Bronchial epithelial cell (primary cell): ENCODE measurements at regions not wholly inside any gene's neighbourhood (a gene's known extent, or its start where the extent isn't known, plus 50 kb on each side); places are given as distances from the start of the nearest gene placed in this dataset.

Experiments used
- DNase-seq: peaks from one replicate; pipeline ENCODE4 v3.0.0-alpha.2; 2010; ENCODE audit warnings: low read depth
- FAIRE-seq: peaks from 2 replicates; lab custom pipeline; 2011; peaks lifted over from hg19 to GRCh38; lab: Jason Lieb, UNC
- H3K27me3 ChIP-seq: 2 replicates; pipeline ENCODE4 v1.5.1; 2011; ENCODE audit warnings: low read length; ENCODE audit not compliant: control insufficient read depth, insufficient read depth
- H3K36me3 ChIP-seq: 2 replicates; pipeline ENCODE4 v1.5.1; 2011; ENCODE audit warnings: low read length; ENCODE audit not compliant: control insufficient read depth, insufficient read depth
- H3K4me3 ChIP-seq: 2 replicates; pipeline ENCODE4 v1.5.1; 2011; ENCODE audit warnings: mild to moderate bottlenecking, low read depth, low read length, control low read depth
- CTCF ChIP-seq: IDR thresholded peaks from 2 replicates; pipeline ENCODE4 v1.5.1; 2011; ENCODE audit warnings: mild to moderate bottlenecking, moderate library complexity, low read length, control low read depth, inconsistent platforms; ENCODE audit not compliant: insufficient read depth, severe bottlenecking

GRCh38 chr6:11387707-11388430 lies 149.7 kb upstream of the TMEM170B start:
- no peak overlapping the region for H3K4me3 ChIP-seq
- no peak for DNase-seq
- no peaks in the 10 kb centered on the region for H3K36me3 ChIP-seq
- TF ChIP-seq CTCF: no peak
- no peaks in the 10 kb centered on the region for H3K27me3 ChIP-seq
- FAIRE-seq: no peak

GRCh38 chr6:11386726-11387125 lies 150.8 kb upstream of the TMEM170B start:
- H3K4me3 ChIP-seq: no peak overlapping the region
- no peak for FAIRE-seq
- DNase-seq: no peak
- H3K36me3 ChIP-seq: no peaks in the 10 kb centered on the region
- no peak for TF ChIP-seq CTCF
- no peaks in the 10 kb centered on the region for H3K27me3 ChIP-seq

GRCh38 chr6:11386323-11386722 lies 151.2 kb upstream of the TMEM170B start:
- no peak for DNase-seq
- TF ChIP-seq CTCF: no peak
- FAIRE-seq: no peak
- no peaks in the 10 kb centered on the region for H3K27me3 ChIP-seq
- H3K4me3 ChIP-seq: no peak overlapping the region
- H3K36me3 ChIP-seq: no peaks in the 10 kb centered on the region

- FAIRE-seq (no peak), DNase-seq (no peak)
- Histone ChIP-seq H3K4me3 (no peak overlapping the region), H3K27me3 (no peaks in the 10 kb centered on the region), H3K36me3 (no peaks in the 10 kb centered on the region)
- no peak for TF ChIP-seq CTCF
Measured at GRCh38 chr6:11384531-11385309, 152.3 kb upstream of the NEDD9 start.

- no peak for TF ChIP-seq CTCF
- no peaks in the 10 kb centered on the region for H3K36me3 ChIP-seq
- DNase-seq (no peak), FAIRE-seq (no peak)
- H3K27me3 ChIP-seq: no peaks in the 10 kb centered on the region
- H3K4me3 ChIP-seq: no peak overlapping the region
Measured at GRCh38 chr6:11381801-11382513, 149.5 kb upstream of the NEDD9 start.
